Upper lobe of left lung (tissue), 6 donors: ENCODE measurements at regions not wholly inside any gene's neighbourhood (a gene's known extent, or its start where the extent isn't known, plus 50 kb on each side); places are given as distances from the start of the nearest gene placed in this dataset.

Experiments used
- ATAC-seq, 2 donors: fragments of 200-7000 bp; cut with Tn5 transposase; one replicate each; pipeline ENCODE4 v1.9.1; 2022; ENCODE audit warnings: mild to moderate bottlenecking in 2 of 2, moderate library complexity in 2 of 2; ENCODE audit not compliant: low FRiP score in 2 of 2
- DNase-seq, 2 donors: peaks; one replicate each; pipeline ENCODE4 v3.0.0-alpha.2; 2019 to 2020
- H3K27ac ChIP-seq, 4 donors: fragments of 200-600 bp; sonication (generic); one replicate each; pipeline ENCODE4 v1.5.1; 2016 to 2019
- H3K27me3 ChIP-seq, 4 donors: fragments of 200-600 bp; sonication (generic); one replicate each; pipeline ENCODE4 v1.5.1; 2017 to 2019
- H3K36me3 ChIP-seq, 4 donors: fragments of 200-600 bp; sonication (generic); one replicate each; pipeline ENCODE4 v1.5.1; 2016 to 2019
- H3K4me1 ChIP-seq, 4 donors: fragments of 200-600 bp; sonication (generic); one replicate each; pipeline ENCODE4 v1.5.1; 2018 to 2019
- H3K4me3 ChIP-seq, 4 donors: fragments of 200-600 bp; sonication (generic); one replicate each; pipeline ENCODE4 v1.5.1; 2017 to 2019; ENCODE audit warnings: mild to moderate bottlenecking in 2 of 4, moderate library complexity in 1 of 4
- H3K9me3 ChIP-seq, 4 donors: fragments of 200-600 bp; sonication (generic); one replicate each; pipeline ENCODE4 v1.5.1; 2018 to 2019
- CTCF ChIP-seq, 6 experiments: fragments of 450-650 bp in 4 of 6; fragments of 200-600 bp in 2 of 6; sonication (generic) in 2 of 6; IDR thresholded peaks; one replicate each; pipeline ENCODE4 v1.5.1; 2016 to 2019; ENCODE audit warnings: antibody characterized with exemption in 6 of 6
- EP300 ChIP-seq, 4 donors: sonication (generic); formaldehyde crosslinking; IDR thresholded peaks; one replicate each; pipeline ENCODE4 v1.5.1; 2017; ENCODE audit warnings: antibody characterized with exemption in 4 of 4, control low read depth in 2 of 4
- POLR2A ChIP-seq, 4 donors: fragments of 450-650 bp; IDR thresholded peaks; one replicate each; pipeline ENCODE4 v1.5.1; 2016 to 2017; ENCODE audit warnings: antibody characterized with exemption in 4 of 4, mild to moderate bottlenecking in 2 of 4
- POLR2AphosphoS5 ChIP-seq, 2 donors: sonication (generic); formaldehyde crosslinking; IDR thresholded peaks; one replicate each; pipeline ENCODE4 v1.5.1; 2017; ENCODE audit warnings: antibody characterized with exemption in 2 of 2
- WGBS, 2 donors: methylation state at CpG; one replicate each; pipeline ENCODE4 v1.1.5; 2017 to 2018; 5-methylcytosine and 5-hydroxymethylcytosine counted together
- donor health status: DM: no; HTN: no; CAD: no; lungs with moderate emphysema.
- donor health status: DM: no; HTN: yes; CAD: no; lungs with severe emphysema.

- Histone ChIP-seq H3K4me1 (no peaks in the 10 kb centered on the region), H3K4me3 (no peak overlapping the region), H3K27ac (no peak overlapping the region), H3K36me3 (no peaks in the 10 kb centered on the region), H3K27me3 (no peaks in the 10 kb centered on the region), H3K9me3 (no peaks in the 10 kb centered on the region)
- DNase-seq (no peak), ATAC-seq (no peak)
- no peak for TF ChIP-seq CTCF (IDR thresholded peaks at IDR 0.05)
- no peak for TF ChIP-seq POLR2AphosphoS5 (IDR thresholded peaks at IDR 0.05)
- TF ChIP-seq POLR2A (IDR thresholded peaks at IDR 0.05) = no peak
- WGBS, 2 donors = 80 to 84% methylated on average over 2 to 3 of the region's 3 CpGs
Observed at GRCh38 chr4:96993560-96993959, 1149.7 kb downstream of the STPG2 start.

GRCh38 chr4:97003715-97004114 is 1139.6 kb downstream of the STPG2 start:
- Histone ChIP-seq H3K4me1 (no peaks in the 10 kb centered on the region), H3K36me3 (no peaks in the 10 kb centered on the region), H3K27ac (no peak overlapping the region), H3K9me3 (no peaks in the 10 kb centered on the region), H3K27me3 (no peaks in the 10 kb centered on the region), H3K4me3 (no peak overlapping the region)
- DNase-seq (no peak), ATAC-seq (no peak)
- TF ChIP-seq CTCF (IDR thresholded peaks at IDR 0.05) (no peak), EP300 (IDR thresholded peaks at IDR 0.05) (no peak), POLR2AphosphoS5 (IDR thresholded peaks at IDR 0.05) (no peak), POLR2A (IDR thresholded peaks at IDR 0.05) (no peak)

- Histone ChIP-seq H3K9me3 (no peaks in the 10 kb centered on the region), H3K27ac (no peak overlapping the region), H3K27me3 (no peaks in the 10 kb centered on the region), H3K4me1 (no peaks in the 10 kb centered on the region), H3K4me3 (no peak overlapping the region), H3K36me3 (no peaks in the 10 kb centered on the region)
- no peak for DNase-seq
- TF ChIP-seq POLR2A (IDR thresholded peaks at IDR 0.05) (no peak), POLR2AphosphoS5 (IDR thresholded peaks at IDR 0.05) (no peak), CTCF (IDR thresholded peaks at IDR 0.05) (no peak)
- ATAC-seq = no peak
- 92 to 94% methylated on average over 3 of the region's 3 CpGs for WGBS, 2 donors
Observed at GRCh38 chr4:97013309-97013708, 1130.0 kb downstream of the STPG2 start.

GRCh38 chr4:97013711-97014110 is 1129.6 kb downstream of the STPG2 start:
- 82 to 85% methylated on average over 2 of the region's 2 CpGs for WGBS, 2 donors
- H3K4me3 ChIP-seq = no peak overlapping the region
- no peaks in the 10 kb centered on the region for H3K4me1 ChIP-seq
- H3K36me3 ChIP-seq = no peaks in the 10 kb centered on the region
- ATAC-seq (no peak), DNase-seq (no peak)
- H3K27ac ChIP-seq = no peak overlapping the region
- TF ChIP-seq POLR2AphosphoS5 (IDR thresholded peaks at IDR 0.05) = no peak
- no peak for TF ChIP-seq POLR2A (IDR thresholded peaks at IDR 0.05)
- no peak for TF ChIP-seq CTCF (IDR thresholded peaks at IDR 0.05)
- no peak for TF ChIP-seq EP300 (IDR thresholded peaks at IDR 0.05)
- no peaks in the 10 kb centered on the region for H3K27me3 ChIP-seq
- no peaks in the 10 kb centered on the region for H3K9me3 ChIP-seq

- Histone ChIP-seq H3K4me1 (no peaks in the 10 kb centered on the region), H3K27ac (no peak overlapping the region), H3K27me3 (no peaks in the 10 kb centered on the region), H3K36me3 (no peaks in the 10 kb centered on the region), H3K4me3 (no peak overlapping the region), H3K9me3 (no peaks in the 10 kb centered on the region)
- DNase-seq (no peak), ATAC-seq (no peak)
- no peak for TF ChIP-seq POLR2A (IDR thresholded peaks at IDR 0.05)
- no peak for TF ChIP-seq CTCF (IDR thresholded peaks at IDR 0.05)
- TF ChIP-seq EP300 (IDR thresholded peaks at IDR 0.05) = no peak
- no peak for TF ChIP-seq POLR2AphosphoS5 (IDR thresholded peaks at IDR 0.05)
- WGBS, 2 donors = 68 to 80% methylated on average over 1 of the region's 1 CpG
Observed at GRCh38 chr4:97015301-97015700, 1128.0 kb downstream of the STPG2 start.
